CD14-positive monocyte (primary cell): ENCODE measurements at regions not wholly inside any gene's neighbourhood (a gene's known extent, or its start where the extent isn't known, plus 50 kb on each side); places are given as distances from the start of the nearest gene placed in this dataset.

Source experiments
- DNase-seq, 3 donors: peaks; one replicate each; pipeline ENCODE4 v3.0.0-alpha.2; 2011 to 2022
- H2AFZ ChIP-seq: 2 replicates; pipeline ENCODE4 v1.6.0; 2012; ENCODE audit warnings: mild to moderate bottlenecking, low read depth, low read length, inconsistent platforms; ENCODE audit not compliant: insufficient read depth, poor library complexity, severe bottlenecking
- H3K27ac ChIP-seq, 2 donors: 1 replicate in 1 of 2; 2 replicates in 1 of 2; pipeline ENCODE4 v1.5.1; 2012 to 2013; ENCODE audit warnings: low read length in 2 of 2, control low read depth in 1 of 2, inconsistent platforms in 1 of 2, low read depth in 1 of 2, mild to moderate bottlenecking in 1 of 2
- H3K27me3 ChIP-seq, 2 donors: one replicate each; pipeline versions ENCODE4 v1.6.0 to v1.6.1; 2011 to 2013; ENCODE audit warnings: low read length in 2 of 2; ENCODE audit not compliant: control insufficient read depth in 2 of 2, insufficient read depth in 2 of 2
- H3K36me3 ChIP-seq, 2 donors: replicated peaks in 1 of 2; 1 replicate in 1 of 2; 2 replicates in 1 of 2; pipeline versions ENCODE4 v1.5.1 to v1.6.1; 2012 to 2013; ENCODE audit warnings: low read length in 2 of 2, control low read depth in 1 of 2, inconsistent platforms in 1 of 2, mild to moderate bottlenecking in 1 of 2; ENCODE audit not compliant: insufficient read depth in 2 of 2, control insufficient read depth in 1 of 2
- H3K4me1 ChIP-seq, 2 donors: 1 replicate in 1 of 2; 2 replicates in 1 of 2; pipeline versions ENCODE4 v1.5.1 to v1.6.1; 2012 to 2013; ENCODE audit warnings: low read length in 2 of 2, control low read depth in 1 of 2, inconsistent platforms in 1 of 2, mild to moderate bottlenecking in 1 of 2, moderate library complexity in 1 of 2; ENCODE audit not compliant: insufficient read depth in 2 of 2, control insufficient read depth in 1 of 2
- H3K4me2 ChIP-seq: replicated peaks from 2 replicates; pipeline ENCODE3; 2012; ENCODE audit warnings: low read length, moderate library complexity, mild to moderate bottlenecking; ENCODE audit not compliant: poor library complexity, severe bottlenecking; ENCODE audit errors: extremely low read depth
- H3K4me3 ChIP-seq, 3 experiments: fragments of 200-600 bp in 1 of 3; sonication (generic) in 1 of 3; replicated peaks in 1 of 3; 1 replicate in 2 of 3; 2 replicates in 1 of 3; pipeline ENCODE4 v1.5.1; 2011 to 2013; ENCODE audit warnings: low read length in 3 of 3, mild to moderate bottlenecking in 3 of 3, control low read depth in 2 of 3, low read depth in 2 of 3, inconsistent platforms in 1 of 3, moderate library complexity in 1 of 3
- H3K79me2 ChIP-seq: 2 replicates; pipeline ENCODE4 v1.6.0; 2012; ENCODE audit warnings: mild to moderate bottlenecking, control low read depth, inconsistent platforms, low read length, moderate library complexity; ENCODE audit not compliant: insufficient read depth
- H3K9ac ChIP-seq: 2 replicates; pipeline ENCODE4 v1.6.0; 2017; ENCODE audit warnings: low read length, mild to moderate bottlenecking; ENCODE audit not compliant: insufficient read depth, poor library complexity, severe bottlenecking
- H3K9me3 ChIP-seq, 2 donors: replicated peaks in 1 of 2; 1 replicate in 1 of 2; 2 replicates in 1 of 2; pipeline versions ENCODE4 v1.5.1 to v1.6.1; 2012 to 2013; ENCODE audit warnings: low read length in 2 of 2, control low read depth in 1 of 2; ENCODE audit not compliant: control insufficient read depth in 1 of 2, insufficient read depth in 1 of 2
- H4K20me1 ChIP-seq: 2 replicates; pipeline ENCODE4 v1.6.0; 2012; ENCODE audit warnings: mild to moderate bottlenecking, low read length, control low read depth, moderate library complexity; ENCODE audit not compliant: insufficient read depth
- H3K27ac Mint-ChIP-seq, 7 donors: one replicate each; pipeline ENCODE4 v1.8.0; 2020; ENCODE audit warnings: mild to moderate bottlenecking in 7 of 7, mixed read lengths in 7 of 7, moderate library complexity in 6 of 7, inconsistent platforms in 2 of 7
- H3K27me3 Mint-ChIP-seq, 3 donors: one replicate each; pipeline ENCODE4 v1.8.0; 2021 to 2022; ENCODE audit warnings: low read depth in 3 of 3, mild to moderate bottlenecking in 3 of 3, mixed read lengths in 3 of 3, moderate library complexity in 3 of 3, inconsistent platforms in 1 of 3
- H3K36me3 Mint-ChIP-seq, 2 donors: one replicate each; pipeline ENCODE4 v1.8.0; 2020; ENCODE audit warnings: mixed read lengths in 2 of 2, inconsistent platforms in 1 of 2, mild to moderate bottlenecking in 1 of 2
- H3K4me1 Mint-ChIP-seq: one replicate; pipeline ENCODE4 v1.8.0; 2020; ENCODE audit warnings: mild to moderate bottlenecking, mixed read lengths
- H3K4me3 Mint-ChIP-seq, 2 donors: one replicate each; pipeline ENCODE4 v1.8.0; 2020; ENCODE audit warnings: mild to moderate bottlenecking in 2 of 2, mixed read lengths in 2 of 2, moderate library complexity in 1 of 2
- H3K9me3 Mint-ChIP-seq, 7 donors: one replicate each; pipeline ENCODE4 v1.8.0; 2020 to 2022; ENCODE audit warnings: mixed read lengths in 7 of 7, mild to moderate bottlenecking in 6 of 7, moderate library complexity in 6 of 7, inconsistent platforms in 2 of 7
- CTCF ChIP-seq: fragments of 200-600 bp; IDR thresholded peaks from one replicate; pipeline ENCODE4 v1.8.0; 2022; ENCODE audit warnings: antibody characterized with exemption, mild to moderate bottlenecking
- WGBS: methylation state at CpG from one replicate; pipeline ENCODE4 v1.1.5; 2013; ENCODE audit warnings: missing lambda C conversion rate; ENCODE audit not compliant: insufficient coverage; 5-methylcytosine and 5-hydroxymethylcytosine counted together
- intact Hi-C, 2 donors: fragments of 100-400 bp; cut with micrococcal nuclease; formaldehyde crosslinking; loops; one replicate each; pipeline versions ENCODE4 v1.15.0 to v1.15.1; 2023

GRCh38 chr13:102978168-102978567, 88.0 kb downstream of the SLC10A2 start:
- no peak overlapping the region for H3K27ac Mint-ChIP-seq
- no CpG with 5 or more reads among the region's 4 CpGs for WGBS
- H3K4me2 ChIP-seq: no peak overlapping the region
- DNase-seq: no peak
- peaks cover 0 to 9% (median 3%) of the 10 kb centered on the region in 7 donors for H3K9me3 Mint-ChIP-seq
- H3K4me1 Mint-ChIP-seq: no peaks in the 10 kb centered on the region
- H3K4me3 ChIP-seq: no peak overlapping the region
- no peaks in the 10 kb centered on the region for H3K36me3 ChIP-seq
- H3K9me3 ChIP-seq: peaks cover 0 to 9% of the 10 kb centered on the region in 2 donors
- no peaks in the 10 kb centered on the region for H3K4me1 ChIP-seq
- TF ChIP-seq CTCF: no peak
- H3K27me3 Mint-ChIP-seq: peaks cover 0 to 4% (median 1%) of the 10 kb centered on the region in 3 donors
- intact Hi-C loops: no loop called here
- H3K27ac ChIP-seq: no peak overlapping the region
- no peak overlapping the region for H2AFZ ChIP-seq
- no peak overlapping the region for H3K9ac ChIP-seq
- no peaks in the 10 kb centered on the region for H3K79me2 ChIP-seq
- no peaks in the 10 kb centered on the region for H3K27me3 ChIP-seq
- no peaks in the 10 kb centered on the region for H4K20me1 ChIP-seq
- no peaks in the 10 kb centered on the region for H3K36me3 Mint-ChIP-seq
- H3K4me3 Mint-ChIP-seq: no peak overlapping the region

- Histone ChIP-seq H3K79me2 (no peaks in the 10 kb centered on the region), H3K4me3 (no peak overlapping the region), H2AFZ (no peak overlapping the region), H3K9me3 (peaks cover 0 to 9% of the 10 kb centered on the region in 2 donors), H3K4me1 (no peaks in the 10 kb centered on the region), H3K4me2 (no peak overlapping the region), H3K27ac (no peak overlapping the region), H3K36me3 (no peaks in the 10 kb centered on the region), H3K27me3 (no peaks in the 10 kb centered on the region), H3K9ac (no peak overlapping the region), H4K20me1 (no peaks in the 10 kb centered on the region)
- Mint-ChIP-seq H3K9me3 (peaks cover 0 to 9% (median 3%) of the 10 kb centered on the region in 7 donors), H3K36me3 (no peaks in the 10 kb centered on the region), H3K4me3 (no peak overlapping the region), H3K27ac (no peak overlapping the region), H3K4me1 (no peaks in the 10 kb centered on the region), H3K27me3 (peaks cover 0 to 4% (median 1%) of the 10 kb centered on the region in 3 donors)
- WGBS: 78% methylated on average over 1 of the region's 2 CpGs
- no peak for DNase-seq
- no peak for TF ChIP-seq CTCF
- intact Hi-C loops: no loop called here
These were observed 88.7 kb downstream of the SLC10A2 start for GRCh38 chr13:102977471-102977870.
